ENCODE measurements at regions not wholly inside any gene's neighbourhood (a gene's known extent, or its start where the extent isn't known, plus 50 kb on each side); places are given as distances from the start of the nearest gene placed in this dataset.

DNA sequence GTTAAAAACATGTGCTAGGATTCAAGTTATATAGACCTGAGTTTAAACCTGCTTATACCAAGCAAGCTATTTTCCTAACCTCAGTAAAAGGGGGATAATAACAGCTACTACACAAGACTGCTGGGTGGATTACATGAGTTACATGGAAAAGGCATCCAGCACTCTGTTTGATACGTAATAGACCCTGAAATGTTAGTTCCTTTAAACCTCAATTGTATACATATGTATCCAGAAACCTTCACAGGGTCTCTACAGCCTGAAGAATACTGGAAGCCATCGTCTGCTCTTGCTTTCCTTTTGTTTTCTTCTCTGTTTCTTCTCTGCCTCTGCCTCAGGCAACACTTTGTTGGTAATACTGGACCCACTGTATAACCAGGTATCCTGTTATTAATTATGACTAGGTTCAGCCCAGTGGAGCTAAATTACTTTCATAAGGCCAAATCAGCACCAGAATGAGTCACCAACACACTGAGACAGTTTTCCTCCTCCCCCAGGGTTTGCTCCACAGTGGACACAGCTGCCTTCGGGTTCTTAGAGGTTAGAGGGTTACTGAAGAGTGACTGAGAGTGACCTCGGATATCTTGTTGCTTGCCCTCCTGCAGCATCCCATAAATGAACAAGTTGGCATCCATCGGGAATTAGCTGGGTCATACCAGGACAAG lies 127.1 kb downstream of the CAPZA3 start:
- no peak overlapping the region for H3K4me3 ChIP-seq (ENCODE audit: low read depth in 1 of 3, low read length in 3 of 3)
- DNase-seq (ENCODE audit: low spot score): no peak
- no peaks in the 10 kb centered on the region for H3K36me3 ChIP-seq (ENCODE audit: control insufficient read depth in 4 of 4, insufficient read depth in 3 of 4, low read depth in 1 of 4, low read length in 3 of 4)
- H3K4me1 ChIP-seq (ENCODE audit: control insufficient read depth in 4 of 4, insufficient read depth in 4 of 4, low read length in 3 of 4): no peaks in the 10 kb centered on the region
- no peak overlapping the region for H3K27ac ChIP-seq (ENCODE audit: low read depth in 1 of 2, low read length in 2 of 2)
- H3K27me3 ChIP-seq (ENCODE audit: control insufficient read depth in 4 of 4, insufficient read depth in 4 of 4, low read length in 3 of 4): no peaks in the 10 kb centered on the region
- H3K9me3 ChIP-seq (ENCODE audit: control insufficient read depth in 4 of 4, low read length in 3 of 4): no peaks in the 10 kb centered on the region
- 78% methylated on average over 5 of the region's 5 CpGs for WGBS
- TF ChIP-seq, protein P1, sequence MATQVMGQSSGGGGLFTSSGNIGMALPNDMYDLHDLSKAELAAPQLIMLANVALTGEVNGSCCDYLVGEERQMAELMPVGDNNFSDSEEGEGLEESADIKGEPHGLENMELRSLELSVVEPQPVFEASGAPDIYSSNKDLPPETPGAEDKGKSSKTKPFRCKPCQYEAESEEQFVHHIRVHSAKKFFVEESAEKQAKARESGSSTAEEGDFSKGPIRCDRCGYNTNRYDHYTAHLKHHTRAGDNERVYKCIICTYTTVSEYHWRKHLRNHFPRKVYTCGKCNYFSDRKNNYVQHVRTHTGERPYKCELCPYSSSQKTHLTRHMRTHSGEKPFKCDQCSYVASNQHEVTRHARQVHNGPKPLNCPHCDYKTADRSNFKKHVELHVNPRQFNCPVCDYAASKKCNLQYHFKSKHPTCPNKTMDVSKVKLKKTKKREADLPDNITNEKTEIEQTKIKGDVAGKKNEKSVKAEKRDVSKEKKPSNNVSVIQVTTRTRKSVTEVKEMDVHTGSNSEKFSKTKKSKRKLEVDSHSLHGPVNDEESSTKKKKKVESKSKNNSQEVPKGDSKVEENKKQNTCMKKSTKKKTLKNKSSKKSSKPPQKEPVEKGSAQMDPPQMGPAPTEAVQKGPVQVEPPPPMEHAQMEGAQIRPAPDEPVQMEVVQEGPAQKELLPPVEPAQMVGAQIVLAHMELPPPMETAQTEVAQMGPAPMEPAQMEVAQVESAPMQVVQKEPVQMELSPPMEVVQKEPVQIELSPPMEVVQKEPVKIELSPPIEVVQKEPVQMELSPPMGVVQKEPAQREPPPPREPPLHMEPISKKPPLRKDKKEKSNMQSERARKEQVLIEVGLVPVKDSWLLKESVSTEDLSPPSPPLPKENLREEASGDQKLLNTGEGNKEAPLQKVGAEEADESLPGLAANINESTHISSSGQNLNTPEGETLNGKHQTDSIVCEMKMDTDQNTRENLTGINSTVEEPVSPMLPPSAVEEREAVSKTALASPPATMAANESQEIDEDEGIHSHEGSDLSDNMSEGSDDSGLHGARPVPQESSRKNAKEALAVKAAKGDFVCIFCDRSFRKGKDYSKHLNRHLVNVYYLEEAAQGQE (IDR thresholded peaks at IDR 0.05): no peak
- TF ChIP-seq GABPA (IDR thresholded peaks at IDR 0.05 in 1 of 2, conservative IDR thresholded peaks at IDR 0.05 in 1 of 2) (no peak), RXRA (IDR thresholded peaks at IDR 0.05) (no peak), NR2F2 (IDR thresholded peaks at IDR 0.05) (no peak), RAD21 (IDR thresholded peaks at IDR 0.05) (no peak), HNF4G (IDR thresholded peaks at IDR 0.05) (no peak), EGR1 (IDR thresholded peaks at IDR 0.05; ENCODE audit: low read depth in 2 of 2) (no peak), HNF4A (conservative IDR thresholded peaks at IDR 0.05) (no peak), FOXA2 (IDR thresholded peaks at IDR 0.05) (no peak), JUND (IDR thresholded peaks at IDR 0.05) (no peak), FOXA1 (IDR thresholded peaks at IDR 0.05) (no peak), ATF3 (IDR thresholded peaks at IDR 0.05) (no peak), SP1 (IDR thresholded peaks at IDR 0.05) (no peak), CTCF (IDR thresholded peaks at IDR 0.05; ENCODE audit: low read depth, low read length, missing input control) (no peak)
- TF ChIP-seq, protein P2, sequence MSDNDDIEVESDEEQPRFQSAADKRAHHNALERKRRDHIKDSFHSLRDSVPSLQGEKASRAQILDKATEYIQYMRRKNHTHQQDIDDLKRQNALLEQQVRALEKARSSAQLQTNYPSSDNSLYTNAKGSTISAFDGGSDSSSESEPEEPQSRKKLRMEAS (IDR thresholded peaks at IDR 0.05): no peak
- TF ChIP-seq, protein P3, sequence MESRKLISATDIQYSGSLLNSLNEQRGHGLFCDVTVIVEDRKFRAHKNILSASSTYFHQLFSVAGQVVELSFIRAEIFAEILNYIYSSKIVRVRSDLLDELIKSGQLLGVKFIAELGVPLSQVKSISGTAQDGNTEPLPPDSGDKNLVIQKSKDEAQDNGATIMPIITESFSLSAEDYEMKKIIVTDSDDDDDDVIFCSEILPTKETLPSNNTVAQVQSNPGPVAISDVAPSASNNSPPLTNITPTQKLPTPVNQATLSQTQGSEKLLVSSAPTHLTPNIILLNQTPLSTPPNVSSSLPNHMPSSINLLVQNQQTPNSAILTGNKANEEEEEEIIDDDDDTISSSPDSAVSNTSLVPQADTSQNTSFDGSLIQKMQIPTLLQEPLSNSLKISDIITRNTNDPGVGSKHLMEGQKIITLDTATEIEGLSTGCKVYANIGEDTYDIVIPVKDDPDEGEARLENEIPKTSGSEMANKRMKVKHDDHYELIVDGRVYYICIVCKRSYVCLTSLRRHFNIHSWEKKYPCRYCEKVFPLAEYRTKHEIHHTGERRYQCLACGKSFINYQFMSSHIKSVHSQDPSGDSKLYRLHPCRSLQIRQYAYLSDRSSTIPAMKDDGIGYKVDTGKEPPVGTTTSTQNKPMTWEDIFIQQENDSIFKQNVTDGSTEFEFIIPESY (IDR thresholded peaks at IDR 0.05): no peak
- no peak overlapping the region for H3K9ac ChIP-seq (ENCODE audit: low read depth in 1 of 2, low read length in 2 of 2)

Measured in liver (tissue), 8 donors.